Upper lobe of right lung (tissue), 1 donor: ENCODE measurements at regions not wholly inside any gene's neighbourhood (a gene's known extent, or its start where the extent isn't known, plus 50 kb on each side); places are given as distances from the start of the nearest gene placed in this dataset.

Experiments used
- ATAC-seq: fragments of 200-7000 bp; cut with Tn5 transposase; one replicate; pipeline ENCODE4 v1.9.1; 2020; ENCODE audit warnings: mild to moderate bottlenecking, moderate library complexity
- DNase-seq: peaks from one replicate; pipeline ENCODE4 v3.0.0-alpha.2; 2020
- H3K27ac ChIP-seq: fragments of 200-600 bp; one replicate; pipeline ENCODE4 v1.8.0; 2022
- H3K27me3 ChIP-seq: fragments of 200-600 bp; one replicate; pipeline ENCODE4 v1.8.0; 2022; ENCODE audit warnings: mild to moderate bottlenecking
- H3K36me3 ChIP-seq: fragments of 200-600 bp; one replicate; pipeline ENCODE4 v1.8.0; 2022
- H3K4me1 ChIP-seq: fragments of 200-600 bp; one replicate; pipeline ENCODE4 v1.8.0; 2022
- H3K4me3 ChIP-seq: fragments of 200-600 bp; one replicate; pipeline ENCODE4 v1.8.0; 2022; ENCODE audit warnings: mild to moderate bottlenecking
- H3K9me3 ChIP-seq: fragments of 200-600 bp; one replicate; pipeline ENCODE4 v1.8.0; 2022
- CTCF ChIP-seq: fragments of 200-600 bp; IDR thresholded peaks from one replicate; pipeline ENCODE4 v1.8.0; 2022; ENCODE audit warnings: antibody characterized with exemption
- intact Hi-C: fragments of 100-400 bp; cut with DNase I; formaldehyde crosslinking; loops from one replicate; pipeline ENCODE4 v1.11.0; 2022
- donor health status: DM: no; HTN: yes; CAD: no; lungs with severe emphysema.

- H3K4me1 ChIP-seq = no peaks in the 10 kb centered on the region
- intact Hi-C loops = no loop called here
- TF ChIP-seq CTCF = no peak
- H3K27me3 ChIP-seq = no peaks in the 10 kb centered on the region
- ATAC-seq (no peak), DNase-seq (no peak)
- no peak overlapping the region for H3K4me3 ChIP-seq
- H3K27ac ChIP-seq = no peak overlapping the region
- no peaks in the 10 kb centered on the region for H3K36me3 ChIP-seq
- H3K9me3 ChIP-seq = no peaks in the 10 kb centered on the region
Measured at GRCh38 chr16:6200271-6200670, 1102.7 kb upstream of the EEF2KMT start.

GRCh38 chr16:6195966-6196365, 1098.4 kb upstream of the EEF2KMT start:
- intact Hi-C loops = no loop called here
- Histone ChIP-seq H3K27ac (no peak overlapping the region), H3K4me1 (no peaks in the 10 kb centered on the region), H3K4me3 (no peak overlapping the region), H3K9me3 (no peaks in the 10 kb centered on the region), H3K36me3 (no peaks in the 10 kb centered on the region), H3K27me3 (no peaks in the 10 kb centered on the region)
- DNase-seq (no peak), ATAC-seq (no peak)
- TF ChIP-seq CTCF = no peak

- Histone ChIP-seq H3K4me1 (no peaks in the 10 kb centered on the region), H3K36me3 (no peaks in the 10 kb centered on the region), H3K27ac (no peak overlapping the region), H3K9me3 (no peaks in the 10 kb centered on the region), H3K4me3 (no peak overlapping the region), H3K27me3 (no peaks in the 10 kb centered on the region)
- DNase-seq (no peak), ATAC-seq (no peak)
- intact Hi-C loops = no loop called here
- no peak for TF ChIP-seq CTCF
Measured at GRCh38 chr16:6193718-6194117, 1096.1 kb upstream of the EEF2KMT start.

- Histone ChIP-seq H3K9me3 (no peaks in the 10 kb centered on the region), H3K27me3 (no peaks in the 10 kb centered on the region), H3K4me3 (no peak overlapping the region), H3K36me3 (no peaks in the 10 kb centered on the region), H3K27ac (no peak overlapping the region), H3K4me1 (no peaks in the 10 kb centered on the region)
- intact Hi-C loops = no loop called here
- ATAC-seq (no peak), DNase-seq (no peak)
- TF ChIP-seq CTCF = no peak
Measured at GRCh38 chr16:6192984-6193383, 1095.4 kb upstream of the EEF2KMT start.

- Histone ChIP-seq H3K4me1 (no peaks in the 10 kb centered on the region), H3K27ac (no peak overlapping the region), H3K36me3 (no peaks in the 10 kb centered on the region), H3K4me3 (no peak overlapping the region), H3K9me3 (no peaks in the 10 kb centered on the region), H3K27me3 (no peaks in the 10 kb centered on the region)
- ATAC-seq = no peak
- DNase-seq = no peak
- TF ChIP-seq CTCF = no peak
- intact Hi-C loops = no loop called here
Measured at GRCh38 chr16:6192532-6192931, 1094.9 kb upstream of the EEF2KMT start.

- no peak overlapping the region for H3K27ac ChIP-seq
- intact Hi-C loops = no loop called here
- no peak for TF ChIP-seq CTCF
- no peaks in the 10 kb centered on the region for H3K4me1 ChIP-seq
- H3K4me3 ChIP-seq = no peak overlapping the region
- H3K27me3 ChIP-seq = no peaks in the 10 kb centered on the region
- no peaks in the 10 kb centered on the region for H3K36me3 ChIP-seq
- DNase-seq (no peak), ATAC-seq (no peak)
- H3K9me3 ChIP-seq = no peaks in the 10 kb centered on the region
Measured at GRCh38 chr16:6190776-6191175, 1093.2 kb upstream of the EEF2KMT start.
